ENCODE measurements at regions not wholly inside any gene's neighbourhood (a gene's known extent, or its start where the extent isn't known, plus 50 kb on each side); places are given as distances from the start of the nearest gene placed in this dataset.
"Not testable (repeated sequence)": the region's sequence is repeated elsewhere in the genome, so short reads cannot be mapped to it uniquely, and the experiment has no call there.

GRCh38 chr12:33757701-33758100, 264.6 kb upstream of the ALG10 start:
- no peak for TF ChIP-seq CTCF (conservative IDR thresholded peaks at IDR 0.05; ENCODE audit: low read depth, low read length)

GRCh38 chr12:33759279-33759678, 263.0 kb upstream of the ALG10 start:
- no peak overlapping the region for H3K4me3 ChIP-seq (ENCODE audit: low read depth, low read length)
- no peak for TF ChIP-seq CTCF (conservative IDR thresholded peaks at IDR 0.05; ENCODE audit: low read depth, low read length)
- DNase-seq (ENCODE audit: low read depth): no peak

More at GRCh38 chr12:33757701-33758100, 264.6 kb upstream of the ALG10 start:
- H3K4me3 ChIP-seq (ENCODE audit: low read depth, low read length): no peak overlapping the region
- no peak for DNase-seq (ENCODE audit: low read depth)

- DNase-seq (ENCODE audit: low read depth): no peak
- TF ChIP-seq CTCF (conservative IDR thresholded peaks at IDR 0.05; ENCODE audit: low read depth, low read length): no peak
- H3K4me3 ChIP-seq (ENCODE audit: low read depth, low read length): no peak overlapping the region
Measured at GRCh38 chr12:33763331-33763730, 259.0 kb upstream of the ALG10 start.

- TF ChIP-seq CTCF (conservative IDR thresholded peaks at IDR 0.05; ENCODE audit: low read depth, low read length): no peak
- no peak for DNase-seq (ENCODE audit: low read depth)
- no peak overlapping the region for H3K4me3 ChIP-seq (ENCODE audit: low read depth, low read length)
Measured at GRCh38 chr12:33770652-33771051, 251.6 kb upstream of the ALG10 start.

GRCh38 chr12:33771889-33772288, 250.4 kb upstream of the ALG10 start:
- TF ChIP-seq CTCF (conservative IDR thresholded peaks at IDR 0.05; ENCODE audit: low read depth, low read length): no peak
- DNase-seq (ENCODE audit: low read depth): no peak
- no peak overlapping the region for H3K4me3 ChIP-seq (ENCODE audit: low read depth, low read length)

- DNase-seq (ENCODE audit: low read depth); H3K4me3 ChIP-seq (ENCODE audit: low read depth, low read length): not testable (repeated sequence)
Measured at GRCh38 chr12:33773091-33773490, 249.2 kb upstream of the ALG10 start.

- H3K4me3 ChIP-seq (ENCODE audit: low read depth, low read length): no peak overlapping the region
- no peak for DNase-seq (ENCODE audit: low read depth)
- TF ChIP-seq CTCF (conservative IDR thresholded peaks at IDR 0.05; ENCODE audit: low read depth, low read length): no peak
Measured at GRCh38 chr12:33786532-33786931, 235.8 kb upstream of the ALG10 start.

GRCh38 chr12:33794954-33795353, 227.3 kb upstream of the ALG10 start:
- DNase-seq (ENCODE audit: low read depth): no peak
- no peak overlapping the region for H3K4me3 ChIP-seq (ENCODE audit: low read depth, low read length)
- no peak for TF ChIP-seq CTCF (conservative IDR thresholded peaks at IDR 0.05; ENCODE audit: low read depth, low read length)
